NCI-H460 (cell line): ENCODE measurements at regions not wholly inside any gene's neighbourhood (a gene's known extent, or its start where the extent isn't known, plus 50 kb on each side); places are given as distances from the start of the nearest gene placed in this dataset.
"Not testable (repeated sequence)": the region's sequence is repeated elsewhere in the genome, so short reads cannot be mapped to it uniquely, and the experiment has no call there.

Source experiments
- DNase-seq: peaks from one replicate; pipeline ENCODE4 v3.0.0-alpha.2; 2016; ENCODE audit warnings: low read depth; ENCODE audit errors: extremely low read depth

DNA sequence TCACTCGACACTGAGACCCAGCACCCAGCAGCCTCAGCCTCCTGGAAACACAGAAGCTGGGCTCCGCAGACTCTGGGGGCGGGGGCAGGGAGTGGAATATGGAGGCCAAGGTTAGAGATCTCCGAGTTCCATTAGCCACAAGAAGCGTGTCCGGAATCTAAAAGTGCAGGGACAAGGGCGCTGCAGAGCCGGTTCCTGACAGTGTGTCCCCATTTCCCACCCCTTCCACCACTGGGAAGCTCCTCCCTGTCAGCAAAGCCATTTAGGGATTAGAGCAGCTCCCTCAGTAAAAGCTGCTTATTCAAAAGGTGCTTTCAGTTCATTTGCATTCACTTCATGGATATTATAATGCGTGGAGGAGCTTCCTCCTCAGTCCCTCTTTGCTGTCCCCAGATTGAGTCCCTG lies 74.1 kb upstream of the HSPA9 start:
- DNase-seq = no peak

DNA sequence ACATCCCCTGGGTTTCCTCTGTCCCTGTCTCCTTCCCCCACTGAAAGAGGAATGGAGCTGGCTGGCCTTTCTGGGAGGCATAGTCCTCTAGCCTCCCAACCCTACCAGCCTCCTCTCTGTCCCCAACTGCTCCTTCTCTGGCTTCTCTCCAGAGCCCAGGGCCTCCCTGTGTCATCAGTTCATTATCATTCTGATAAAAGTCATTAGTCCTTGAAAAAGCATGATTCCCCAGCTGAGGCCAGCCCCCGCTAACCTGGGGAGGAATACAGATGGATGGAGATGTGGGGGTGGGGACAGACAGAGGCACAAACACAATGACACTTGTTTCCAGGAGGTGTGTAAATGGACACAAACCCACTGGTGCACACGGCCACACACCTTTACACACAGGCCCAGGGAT lies 73.6 kb upstream of the HSPA9 start:
- DNase-seq = no peak

DNA sequence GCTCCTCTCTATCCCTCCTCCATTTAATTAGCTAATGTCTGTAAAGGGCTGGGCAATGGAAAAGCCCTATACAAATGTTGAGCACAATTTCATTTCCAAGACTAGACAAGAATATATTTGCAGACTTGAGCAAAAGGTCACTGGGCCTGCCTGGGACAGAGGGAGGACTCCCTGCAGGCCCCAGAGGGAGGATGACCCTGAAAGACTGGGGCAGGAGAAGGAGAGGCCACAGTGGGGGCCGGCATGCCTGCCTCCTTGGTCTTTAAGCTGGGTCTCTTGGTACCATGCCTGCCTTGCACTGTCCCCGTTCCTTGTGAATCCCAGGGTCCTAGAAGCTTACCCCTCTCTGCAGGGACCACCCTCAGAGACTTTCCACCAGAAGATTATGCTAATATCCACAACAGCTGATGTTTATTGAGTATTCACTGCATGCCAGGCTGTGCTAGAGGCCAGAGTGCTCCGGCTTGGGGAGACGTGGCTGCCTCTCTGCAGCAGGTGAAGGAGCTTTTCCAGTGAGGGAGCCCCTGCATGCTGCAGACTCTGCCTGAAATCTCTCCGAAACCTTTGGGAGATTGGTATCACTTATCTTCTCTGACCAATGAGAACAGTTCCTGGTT lies 72.7 kb upstream of the HSPA9 start:
- DNase-seq = no peak

DNA sequence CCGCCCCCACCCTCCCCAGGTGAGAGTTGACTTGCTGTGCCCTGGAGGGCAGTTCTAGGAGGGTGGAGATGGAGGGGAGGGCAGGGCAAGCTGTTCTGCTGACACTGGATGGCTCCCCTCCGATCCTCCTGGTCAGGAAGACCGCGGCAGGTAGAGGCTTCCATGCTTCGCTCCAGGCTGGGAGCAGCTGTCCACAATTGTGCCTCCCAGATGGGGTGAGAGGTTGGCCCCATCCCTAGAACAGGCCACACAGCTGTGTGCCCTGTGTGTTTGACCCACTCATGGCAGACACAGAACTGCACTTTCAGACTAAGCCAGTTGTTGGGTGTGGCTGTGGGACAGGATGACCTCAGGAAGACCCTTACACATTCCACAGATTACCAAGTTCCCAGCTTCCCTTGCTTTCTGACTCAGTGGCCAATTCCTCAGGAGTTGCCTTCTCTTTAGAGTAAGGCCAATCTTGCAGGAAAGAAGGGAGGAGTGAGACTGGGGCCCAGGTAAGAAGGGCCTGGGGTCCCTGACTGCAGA lies 72.1 kb upstream of the HSPA9 start:
- DNase-seq = no peak

DNA sequence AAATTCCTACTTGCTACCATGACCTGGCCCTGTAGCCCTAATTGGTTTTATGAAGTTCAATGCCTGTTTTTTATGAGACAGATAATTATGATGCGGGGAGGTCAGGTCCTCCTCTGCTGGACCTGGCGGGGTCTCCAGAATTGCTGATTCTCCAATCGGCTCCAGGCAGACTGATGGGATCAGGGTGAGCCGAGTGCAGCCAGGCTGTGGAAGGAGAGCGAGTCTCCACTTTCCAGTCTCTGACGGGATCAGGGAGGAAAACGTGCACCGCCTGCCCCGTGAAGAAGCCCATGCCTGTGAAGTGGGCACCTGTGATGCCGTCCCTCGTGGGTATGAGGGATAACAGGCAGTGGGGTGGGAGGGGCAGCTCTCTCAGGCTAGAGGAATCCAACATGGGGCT lies 71.5 kb upstream of the HSPA9 start:
- DNase-seq = no peak

DNA sequence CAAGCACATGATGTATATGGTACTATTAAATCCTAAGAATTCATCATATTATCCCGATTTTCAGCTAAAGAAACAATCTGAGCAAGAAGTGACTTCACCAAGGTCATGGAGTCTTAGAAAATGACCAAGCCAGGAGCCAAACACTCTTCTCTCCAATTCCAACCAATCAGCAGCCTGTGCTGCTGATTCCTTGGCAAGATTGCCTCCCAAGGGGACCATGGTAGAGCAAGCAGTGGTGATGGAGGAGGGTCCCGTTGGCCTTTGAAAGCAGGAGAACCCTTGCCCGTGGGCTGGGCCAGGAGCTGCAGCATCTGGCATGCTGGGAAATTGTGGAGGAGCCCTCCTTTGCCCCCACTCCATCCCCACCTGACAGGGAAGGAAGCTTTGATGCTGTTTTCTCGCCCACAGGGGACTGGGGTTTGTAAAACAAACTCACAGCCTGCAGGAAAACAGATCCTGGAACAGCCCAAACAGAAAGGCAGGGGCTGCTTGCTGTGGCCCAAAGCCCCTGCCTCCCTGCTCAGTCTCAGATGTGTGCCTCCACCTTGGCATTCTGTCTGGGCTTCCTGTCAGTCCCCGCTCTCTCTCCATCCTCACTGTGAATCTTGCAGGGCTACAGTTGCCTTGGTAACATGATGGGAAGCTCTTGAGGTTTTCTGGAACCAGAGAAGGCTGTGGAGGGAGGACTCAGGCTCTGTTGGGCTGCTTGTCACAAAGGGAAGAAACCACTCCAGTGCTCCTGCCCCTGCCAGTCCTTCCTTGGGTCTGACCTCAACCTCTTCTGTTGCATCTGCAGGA lies 70.8 kb upstream of the HSPA9 start:
- no peak for DNase-seq

DNA sequence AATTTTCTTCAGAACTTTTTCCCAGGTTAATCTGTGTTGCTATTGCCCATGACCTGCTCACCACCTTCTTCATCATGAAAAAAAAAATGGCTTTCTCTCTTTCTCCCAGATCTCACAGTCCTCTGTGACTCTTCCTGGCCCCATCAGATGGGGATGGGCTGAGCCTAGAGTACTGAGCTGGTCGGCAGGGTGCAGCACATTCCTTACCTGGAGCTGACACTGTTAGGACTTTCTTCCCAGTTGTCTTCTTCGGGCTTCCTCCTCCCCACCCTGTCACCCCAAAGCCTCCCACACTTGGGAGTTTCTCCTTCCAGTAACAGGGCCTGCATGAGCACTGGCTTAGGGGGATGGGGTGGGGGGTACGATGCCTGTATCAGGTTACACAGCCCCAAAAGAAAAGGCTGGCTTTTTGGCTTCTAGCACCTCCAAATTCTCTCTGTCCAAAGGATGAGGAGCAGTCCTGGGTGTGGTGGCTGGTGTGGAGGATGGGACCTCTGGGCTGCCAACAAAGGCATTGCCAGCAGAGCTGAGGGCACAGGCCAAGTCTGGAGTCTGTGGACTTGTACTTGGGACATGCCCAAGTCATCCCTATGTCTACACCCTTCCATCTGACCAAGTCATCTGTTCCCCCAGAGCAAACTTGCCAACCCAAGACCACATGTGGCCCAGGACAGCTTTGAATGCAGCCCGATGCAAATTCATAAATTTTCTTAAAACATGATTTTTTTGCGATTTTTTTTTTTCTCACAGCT lies 68.0 kb upstream of the HSPA9 start:
- DNase-seq = no peak

DNA sequence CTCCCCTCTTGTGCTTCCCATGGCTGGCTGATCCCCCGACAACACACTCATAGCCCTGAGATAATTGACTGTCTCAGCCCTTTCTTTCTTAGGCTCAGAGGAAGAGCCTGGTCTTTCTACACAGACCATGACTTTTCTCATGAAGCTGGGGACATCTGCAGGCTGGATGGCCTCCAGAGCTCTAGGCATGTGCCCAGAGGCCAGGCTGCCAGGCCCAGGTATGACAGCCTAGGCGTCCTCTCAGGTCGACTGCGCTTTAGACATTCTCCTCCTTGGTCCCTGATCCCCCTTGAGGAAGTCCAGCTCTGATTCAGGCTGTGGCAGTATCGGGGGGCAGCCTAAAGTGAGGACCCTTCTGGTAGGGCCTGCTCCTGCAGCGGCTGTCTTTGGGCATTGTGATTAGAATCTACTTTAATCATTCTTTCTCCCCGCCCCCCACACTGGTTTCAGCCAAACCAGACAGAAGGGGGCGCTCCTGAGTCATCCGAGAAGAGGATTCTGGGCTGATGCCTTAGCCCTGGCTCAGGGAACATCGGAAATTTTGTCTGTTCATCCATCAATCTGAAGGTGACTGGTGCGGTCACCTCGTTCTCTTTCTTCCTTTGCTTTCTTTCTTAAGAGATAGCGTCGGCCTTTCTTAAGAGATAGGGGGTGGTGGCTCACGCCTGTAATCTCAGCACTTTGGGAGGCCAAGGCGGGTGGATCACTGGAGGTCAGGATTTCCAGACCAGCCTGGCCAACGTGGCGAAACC lies 66.5 kb upstream of the HSPA9 start:
- DNase-seq = peak; percentile 72

DNA sequence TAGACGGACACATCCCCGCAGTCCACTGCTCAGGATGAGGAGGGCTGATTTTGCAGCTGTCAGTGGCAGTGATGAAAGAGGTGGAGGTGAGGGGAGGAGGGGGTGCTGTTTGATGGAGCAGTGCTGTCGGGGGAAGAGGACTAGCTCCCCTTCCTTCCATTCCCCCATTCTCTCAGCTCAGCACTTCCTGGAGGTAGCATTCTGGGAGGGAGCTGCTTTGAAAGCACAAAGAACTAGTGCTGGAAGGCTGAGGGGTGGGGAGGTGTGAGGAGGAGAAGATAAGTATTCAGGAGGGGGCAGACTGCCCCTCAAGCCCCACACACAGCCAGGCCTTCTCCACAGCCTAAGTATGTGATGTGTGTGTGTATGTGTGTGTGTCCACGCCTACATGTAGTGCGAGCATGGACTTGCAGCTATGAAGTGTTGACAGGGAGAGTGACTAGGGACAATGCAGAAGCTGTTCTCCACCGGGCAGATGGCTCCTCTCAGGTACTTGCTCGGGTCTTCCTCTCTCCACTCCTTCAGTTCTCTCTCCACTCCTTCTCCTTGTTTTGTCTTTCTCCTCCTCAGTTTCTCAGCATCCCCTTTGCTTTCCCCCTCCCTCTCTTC lies 65.5 kb upstream of the HSPA9 start:
- no peak for DNase-seq

DNA sequence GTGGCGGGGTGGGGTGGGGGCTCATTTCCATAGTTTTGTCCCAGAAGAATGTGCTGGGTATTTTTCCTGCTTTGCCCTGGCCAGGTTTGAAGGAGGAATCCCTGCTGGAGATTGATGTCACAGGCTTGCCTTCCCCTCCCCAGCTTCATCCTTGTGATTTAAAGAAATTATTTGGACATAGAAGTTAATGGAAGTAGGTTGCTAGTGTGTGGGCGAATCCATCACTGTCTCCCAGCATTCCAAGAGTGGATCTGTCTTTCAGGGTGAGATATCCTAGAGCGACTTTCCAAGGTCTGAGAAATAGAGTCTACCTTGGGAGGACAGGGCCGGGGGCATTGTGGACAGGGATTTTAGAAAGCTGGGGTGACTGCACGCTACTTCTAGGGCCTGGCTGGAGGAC lies 64.9 kb upstream of the HSPA9 start:
- no peak for DNase-seq

DNA sequence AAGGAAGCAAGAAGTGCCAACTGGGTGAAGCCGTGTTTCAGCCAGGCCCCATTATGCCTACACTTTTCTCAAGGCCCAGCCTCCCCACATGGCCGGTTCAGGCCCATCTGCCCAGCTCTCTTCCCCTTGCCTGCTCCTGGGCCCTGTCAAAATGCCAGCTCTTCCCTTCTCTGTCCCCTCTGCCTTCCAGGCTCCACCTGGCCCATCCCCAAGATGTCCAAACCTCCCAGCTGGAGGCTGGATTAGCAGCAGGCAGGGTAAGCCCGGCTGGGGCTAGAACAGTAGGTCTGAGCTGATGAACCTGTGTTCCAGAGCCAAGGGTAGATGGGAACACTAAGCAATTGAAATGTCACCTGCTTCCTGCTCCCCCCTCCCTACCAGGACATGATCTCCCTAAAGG lies 64.1 kb upstream of the HSPA9 start:
- no peak for DNase-seq

DNA sequence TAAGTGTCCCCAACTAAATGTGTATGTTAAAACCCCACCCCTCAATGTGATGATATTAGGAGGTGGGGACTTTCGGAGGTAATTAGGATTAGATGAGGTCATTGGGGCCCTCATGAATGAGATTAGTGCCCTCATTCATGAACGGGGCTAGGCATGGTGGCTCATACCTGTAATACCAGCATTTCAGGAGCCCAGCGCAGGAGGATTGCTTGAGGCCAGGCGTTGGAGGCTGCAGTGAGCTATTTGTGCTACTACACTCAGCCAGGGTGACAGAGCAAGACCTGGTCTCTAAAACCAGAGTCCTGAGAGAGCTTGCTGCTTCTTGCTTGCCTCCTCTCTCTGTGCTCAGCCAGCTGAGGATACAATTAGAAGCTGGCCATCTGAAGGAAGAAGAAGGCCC lies 62.1 kb upstream of the HSPA9 start:
- no peak for DNase-seq

DNA sequence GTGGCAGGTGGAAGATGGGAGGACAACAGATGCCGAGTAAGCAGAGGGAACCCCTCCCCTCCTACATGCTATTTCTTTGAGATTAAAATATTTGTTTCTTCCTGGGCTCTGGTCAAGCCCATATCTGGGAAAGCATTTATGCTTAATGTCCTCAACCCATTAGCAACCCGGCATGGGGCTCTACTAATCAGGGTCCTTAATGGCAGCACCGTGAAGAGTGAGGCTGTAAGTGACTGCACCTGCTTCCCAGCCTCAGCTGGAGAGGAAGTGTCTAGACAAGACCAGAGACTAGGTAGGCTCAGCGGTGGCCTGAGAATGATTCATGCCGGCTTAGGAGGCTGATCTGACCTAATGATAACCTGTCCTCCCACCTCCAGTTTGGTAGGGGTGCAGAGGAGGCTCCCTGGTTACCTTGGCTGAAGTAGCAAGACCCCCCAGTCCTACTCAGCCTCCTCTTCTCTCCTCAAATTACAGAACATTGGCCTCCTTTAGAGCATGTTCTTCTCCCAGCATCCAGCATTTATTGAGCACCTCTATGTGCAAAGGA lies 61.3 kb upstream of the HSPA9 start:
- no peak for DNase-seq

DNA sequence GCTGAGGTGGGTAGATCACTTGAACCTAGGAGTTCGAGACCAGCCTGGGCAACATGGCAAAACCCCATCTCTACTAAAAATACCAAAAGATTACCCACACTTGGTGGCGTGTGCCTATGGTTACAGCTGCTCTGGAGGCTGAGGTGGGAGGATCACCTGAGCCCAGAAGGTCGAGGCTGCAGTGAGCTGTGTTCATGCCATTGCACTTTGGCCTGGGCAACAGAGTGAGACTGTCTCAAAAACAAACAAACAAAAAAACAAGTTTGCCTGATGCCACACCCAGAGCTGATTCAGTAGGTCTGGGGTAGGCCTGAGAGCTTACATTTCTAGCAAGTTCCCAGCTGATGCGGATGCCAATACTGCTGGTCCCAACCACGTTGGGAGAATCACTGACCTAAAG lies 60.5 kb upstream of the HSPA9 start:
- no peak for DNase-seq

DNA sequence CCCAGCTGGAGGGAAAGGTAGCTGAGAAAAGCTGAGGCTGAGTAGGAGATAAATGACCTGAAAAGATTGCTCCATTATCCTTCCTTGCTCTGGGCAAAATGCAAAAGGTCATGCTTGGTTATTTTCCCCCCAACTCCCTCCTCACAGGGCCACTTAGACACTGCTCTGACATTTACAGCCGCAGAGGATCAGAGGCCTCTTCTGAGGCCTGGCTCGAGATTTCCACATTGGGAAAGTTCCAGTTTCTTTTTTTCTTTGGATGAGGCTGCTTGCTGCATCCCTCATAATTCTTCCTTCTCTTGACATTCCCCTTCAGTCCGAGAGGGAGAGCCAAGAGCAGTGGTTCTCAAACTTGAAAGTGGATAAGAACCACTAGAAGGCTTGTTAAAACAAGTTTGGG lies 60.1 kb upstream of the HSPA9 start:
- no peak for DNase-seq

DNA sequence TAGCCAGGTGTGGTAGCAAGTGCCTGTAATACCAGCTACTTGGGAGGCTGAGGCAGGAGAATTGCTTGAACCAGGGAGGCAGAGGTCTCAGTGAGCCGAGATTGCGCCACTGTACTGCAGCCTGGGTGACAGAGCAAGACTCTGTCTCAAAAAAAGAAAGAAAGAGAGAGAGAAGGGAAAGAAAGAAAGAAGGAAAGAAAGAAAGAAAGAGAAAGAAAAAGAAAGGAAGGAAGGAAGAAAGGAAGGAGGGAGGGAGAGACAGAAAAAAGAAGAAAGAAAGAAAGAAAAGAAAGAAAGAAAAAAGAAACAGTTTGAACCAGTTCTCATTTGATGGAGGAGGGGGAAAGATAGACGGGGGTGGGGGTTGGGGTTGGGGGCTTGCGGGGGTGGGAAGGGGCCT lies 59.6 kb upstream of the HSPA9 start:
- not testable (repeated sequence) for DNase-seq

DNA sequence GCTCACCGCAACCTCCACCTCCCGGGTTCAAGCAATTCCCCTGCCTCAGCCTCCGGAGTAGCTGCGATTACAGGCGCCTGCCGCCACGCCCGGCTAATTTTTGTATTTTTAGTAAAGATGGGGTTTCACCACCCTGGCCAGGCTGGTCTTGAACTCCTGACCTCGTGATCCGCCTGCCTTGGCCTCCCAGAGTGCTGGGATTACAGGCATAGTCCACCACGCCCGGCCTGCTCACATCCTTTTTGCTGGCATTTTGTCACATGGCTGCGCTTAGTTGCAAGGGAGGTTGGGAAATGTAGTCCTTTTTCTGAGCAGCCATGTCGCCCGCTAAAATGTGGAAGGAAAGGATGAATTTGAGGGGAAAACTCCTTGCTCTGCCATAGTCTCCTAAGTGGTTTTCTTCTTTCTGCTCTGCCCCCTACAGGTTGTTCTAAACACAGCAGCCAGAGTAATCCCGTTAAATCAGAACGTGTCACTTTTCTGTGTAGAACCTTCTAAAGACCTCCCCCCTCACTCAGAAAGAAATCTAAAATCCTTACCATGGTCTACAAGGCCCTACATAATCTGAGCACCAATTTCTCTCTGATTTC lies 57.8 kb upstream of the HSPA9 start:
- peak; percentile 83 for DNase-seq

DNA sequence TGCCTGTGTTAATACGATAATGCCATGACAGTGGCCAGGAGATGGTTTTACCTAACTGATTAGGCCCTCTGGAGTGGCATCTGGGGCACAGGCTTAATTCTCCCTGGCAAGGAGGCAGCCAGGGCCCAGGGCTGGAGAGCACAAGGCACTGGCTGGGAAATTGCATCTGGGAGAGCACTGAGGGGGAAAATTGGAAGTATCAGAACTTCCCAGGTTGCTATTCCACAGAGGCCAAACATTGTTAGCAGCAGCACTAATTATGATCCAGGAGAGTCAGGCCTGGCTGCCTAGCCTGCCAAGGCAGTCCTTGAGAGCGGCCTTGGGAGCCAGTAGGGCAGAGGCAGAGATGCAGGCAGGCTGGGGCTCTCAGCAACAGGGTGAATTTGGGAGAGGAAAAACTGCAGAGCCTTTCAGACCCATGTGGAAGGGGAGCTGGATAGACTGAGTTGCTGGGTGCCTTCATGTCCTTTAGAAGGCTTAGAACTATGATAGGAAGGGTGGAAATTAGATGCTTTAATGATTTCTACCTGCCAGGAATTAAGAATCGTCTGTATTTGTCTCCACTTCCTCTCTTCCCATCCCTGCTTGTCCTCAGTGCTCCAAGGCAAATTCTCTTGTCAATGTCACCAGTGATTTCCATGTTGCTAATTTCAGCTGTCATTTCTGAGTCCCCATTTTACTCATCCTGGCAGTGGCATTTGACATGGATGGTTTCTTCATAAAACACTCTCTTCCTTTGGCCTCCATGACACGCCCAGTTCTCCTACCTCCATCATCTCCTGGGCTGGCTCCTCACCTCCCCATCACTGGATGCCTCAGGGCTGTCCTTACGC lies 56.1 kb upstream of the HSPA9 start:
- DNase-seq = no peak

DNA sequence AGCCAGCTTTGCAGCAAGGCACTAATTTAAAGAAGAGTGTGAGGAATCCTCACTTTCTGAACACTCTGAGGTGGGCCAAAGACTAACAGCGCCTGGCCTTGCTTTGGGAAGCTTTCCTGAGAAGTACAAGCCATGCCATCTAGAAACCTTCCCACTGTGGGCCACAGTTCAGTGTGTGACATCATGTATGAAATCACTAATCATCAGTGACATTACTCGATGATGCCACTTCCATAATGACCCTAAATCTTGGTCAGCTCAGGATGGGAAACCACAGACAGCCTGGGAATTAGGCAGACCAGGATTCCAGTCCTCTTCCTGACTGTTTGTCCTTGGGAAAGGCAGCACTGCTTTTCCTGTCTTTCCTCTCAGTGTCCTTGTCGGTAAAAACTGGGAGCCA lies 54.2 kb upstream of the HSPA9 start:
- no peak for DNase-seq
